Gastroesophageal sphincter (tissue), 4 donors: ENCODE measurements at regions not wholly inside any gene's neighbourhood (a gene's known extent, or its start where the extent isn't known, plus 50 kb on each side); places are given as distances from the start of the nearest gene placed in this dataset.
A peak's percentile ranks its signal among the peaks of the same experiment; 100 is the strongest.

Experiments used
- ATAC-seq: fragments of 150-250 bp; one replicate; pipeline ENCODE4 v1.9.1; 2016; ENCODE audit warnings: mild to moderate bottlenecking, moderate library complexity
- H3K27ac ChIP-seq, 4 donors: fragments of 200-600 bp; sonication (generic) in 3 of 4; 1 replicate in 3 of 4; 2 replicates in 1 of 4; pipeline ENCODE4 v1.5.1; 2016 to 2019
- H3K27me3 ChIP-seq: fragments of 200-600 bp; sonication (generic); one replicate; pipeline ENCODE4 v1.5.1; 2019
- H3K36me3 ChIP-seq, 2 donors: fragments of 200-600 bp; sonication (generic); one replicate each; pipeline ENCODE4 v1.5.1; 2019; ENCODE audit warnings: control low read depth in 1 of 2
- H3K4me1 ChIP-seq, 3 donors: fragments of 200-600 bp; sonication (generic); 1 replicate in 2 of 3; 2 replicates in 1 of 3; pipeline ENCODE4 v1.5.1; 2016 to 2019; ENCODE audit warnings: control low read depth in 2 of 3
- H3K4me3 ChIP-seq, 2 donors: fragments of 200-600 bp; sonication (generic); one replicate each; pipeline ENCODE4 v1.5.1; 2019; ENCODE audit warnings: mild to moderate bottlenecking in 1 of 2, moderate library complexity in 1 of 2
- H3K9me3 ChIP-seq, 3 donors: fragments of 200-600 bp; sonication (generic); one replicate each; pipeline ENCODE4 v1.5.1; 2017 to 2019; ENCODE audit warnings: control low read depth in 2 of 3
- EP300 ChIP-seq: sonication (generic); formaldehyde crosslinking; IDR thresholded peaks from one replicate; pipeline ENCODE4 v1.6.1; 2017; ENCODE audit warnings: antibody characterized with exemption, mild to moderate bottlenecking
- POLR2A ChIP-seq, 2 donors: fragments of 450-650 bp; IDR thresholded peaks; one replicate each; pipeline ENCODE4 v1.6.1; 2017; ENCODE audit warnings: antibody characterized with exemption in 2 of 2, mild to moderate bottlenecking in 2 of 2, moderate library complexity in 1 of 2
- POLR2AphosphoS5 ChIP-seq: sonication (generic); formaldehyde crosslinking; IDR thresholded peaks from one replicate; pipeline ENCODE4 v1.6.1; 2017; ENCODE audit warnings: antibody characterized with exemption
- WGBS, 2 donors: methylation state at CpG; one replicate each; pipeline ENCODE4 v1.1.5; 2018; ENCODE audit warnings: low coverage in 1 of 2; 5-methylcytosine and 5-hydroxymethylcytosine counted together
- TF ChIP-seq, protein P1 (sequence below), 4 experiments: fragments of 200-600 bp in 2 of 4; fragments of 450-650 bp in 2 of 4; sonication (generic) in 1 of 4; IDR thresholded peaks; one replicate each; pipeline ENCODE4 v1.5.1; 2017 to 2019; ENCODE audit warnings: antibody characterized with exemption in 4 of 4, mild to moderate bottlenecking in 2 of 4, moderate library complexity in 2 of 4

DNA sequence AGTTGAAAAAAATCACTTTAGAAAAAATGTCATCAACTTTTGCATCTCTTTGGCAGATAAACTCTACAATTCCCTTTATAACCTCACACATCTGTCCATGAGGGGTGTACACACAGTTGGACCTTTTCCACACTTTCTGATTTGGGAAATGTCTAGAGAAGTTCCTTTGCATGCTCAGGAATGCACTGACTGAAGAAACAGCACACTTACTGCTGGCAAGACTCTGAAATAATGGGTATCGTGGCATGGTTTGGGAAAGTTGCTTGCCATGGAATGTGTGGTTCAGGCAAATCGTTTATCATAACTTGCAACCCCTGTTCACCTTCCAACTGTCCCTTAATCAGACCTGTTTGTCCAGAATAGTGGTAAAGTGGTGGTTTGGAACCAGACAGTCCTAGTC is 135.3 kb upstream of the TGFBR2 start:
- no peaks in the 10 kb centered on the region for H3K27me3 ChIP-seq
- ATAC-seq = no peak
- WGBS, 2 donors = 8% methylated on average over 2 of the region's 2 CpGs; no CpG with 5 or more reads in 1 of the 2 donors
- H3K4me1 ChIP-seq = peaks cover 5 to 36% (median 6%) of the 10 kb centered on the region in 3 donors
- H3K36me3 ChIP-seq = no peaks in the 10 kb centered on the region
- TF ChIP-seq, protein P1, sequence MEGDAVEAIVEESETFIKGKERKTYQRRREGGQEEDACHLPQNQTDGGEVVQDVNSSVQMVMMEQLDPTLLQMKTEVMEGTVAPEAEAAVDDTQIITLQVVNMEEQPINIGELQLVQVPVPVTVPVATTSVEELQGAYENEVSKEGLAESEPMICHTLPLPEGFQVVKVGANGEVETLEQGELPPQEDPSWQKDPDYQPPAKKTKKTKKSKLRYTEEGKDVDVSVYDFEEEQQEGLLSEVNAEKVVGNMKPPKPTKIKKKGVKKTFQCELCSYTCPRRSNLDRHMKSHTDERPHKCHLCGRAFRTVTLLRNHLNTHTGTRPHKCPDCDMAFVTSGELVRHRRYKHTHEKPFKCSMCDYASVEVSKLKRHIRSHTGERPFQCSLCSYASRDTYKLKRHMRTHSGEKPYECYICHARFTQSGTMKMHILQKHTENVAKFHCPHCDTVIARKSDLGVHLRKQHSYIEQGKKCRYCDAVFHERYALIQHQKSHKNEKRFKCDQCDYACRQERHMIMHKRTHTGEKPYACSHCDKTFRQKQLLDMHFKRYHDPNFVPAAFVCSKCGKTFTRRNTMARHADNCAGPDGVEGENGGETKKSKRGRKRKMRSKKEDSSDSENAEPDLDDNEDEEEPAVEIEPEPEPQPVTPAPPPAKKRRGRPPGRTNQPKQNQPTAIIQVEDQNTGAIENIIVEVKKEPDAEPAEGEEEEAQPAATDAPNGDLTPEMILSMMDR (IDR thresholded peaks at IDR 0.05) = no peak
- TF ChIP-seq EP300 = no peak
- no peak for TF ChIP-seq POLR2AphosphoS5
- no peak for TF ChIP-seq POLR2A (IDR thresholded peaks at IDR 0.05)
- H3K27ac ChIP-seq = peak overlapping the region; percentile 22 to 68 (median 54)
- no peaks in the 10 kb centered on the region for H3K9me3 ChIP-seq
- no peak overlapping the region for H3K4me3 ChIP-seq

DNA sequence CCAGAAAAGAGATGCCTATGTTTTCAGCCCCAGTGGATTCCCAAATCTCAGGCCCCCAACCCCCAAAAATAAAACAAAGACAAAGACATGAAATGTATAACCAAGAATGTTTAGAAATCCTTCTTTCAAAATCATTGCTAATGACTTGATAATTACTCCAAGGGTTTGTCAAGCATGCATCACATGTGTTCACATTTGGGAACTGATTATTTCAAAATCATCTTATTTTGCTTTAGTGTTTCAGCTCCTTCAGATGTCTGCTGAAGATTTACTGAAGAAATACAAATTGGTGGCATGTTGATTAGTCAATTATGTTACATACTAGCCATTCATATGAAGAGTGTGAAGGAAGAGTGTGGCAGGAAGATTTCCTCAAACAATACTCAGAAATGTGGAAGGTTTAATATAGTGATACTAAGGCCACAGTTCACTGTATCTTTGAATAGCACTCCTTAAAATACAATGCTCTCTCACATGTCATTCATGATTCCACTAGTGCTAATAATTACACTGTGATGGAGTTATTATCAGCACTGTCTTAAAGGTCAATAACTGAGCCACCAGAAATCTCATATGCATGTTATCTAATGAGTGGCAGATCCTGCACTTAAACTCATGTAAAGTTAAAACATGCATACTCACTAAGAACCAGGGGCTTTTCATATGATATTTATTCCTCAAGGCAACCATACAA is 134.5 kb upstream of the TGFBR2 start:
- Histone ChIP-seq H3K9me3 (no peaks in the 10 kb centered on the region), H3K36me3 (no peaks in the 10 kb centered on the region), H3K27me3 (no peaks in the 10 kb centered on the region), H3K4me1 (peaks cover 5 to 40% (median 6%) of the 10 kb centered on the region in 3 donors), H3K4me3 (no peak overlapping the region), H3K27ac (peak overlapping the region; percentile 10 to 68 (median 35))
- ATAC-seq = no peak
- no peak for TF ChIP-seq POLR2AphosphoS5
- no peak for TF ChIP-seq POLR2A (IDR thresholded peaks at IDR 0.05)
- TF ChIP-seq EP300 = no peak
- TF ChIP-seq, protein P1 (IDR thresholded peaks at IDR 0.05) = no peak

DNA sequence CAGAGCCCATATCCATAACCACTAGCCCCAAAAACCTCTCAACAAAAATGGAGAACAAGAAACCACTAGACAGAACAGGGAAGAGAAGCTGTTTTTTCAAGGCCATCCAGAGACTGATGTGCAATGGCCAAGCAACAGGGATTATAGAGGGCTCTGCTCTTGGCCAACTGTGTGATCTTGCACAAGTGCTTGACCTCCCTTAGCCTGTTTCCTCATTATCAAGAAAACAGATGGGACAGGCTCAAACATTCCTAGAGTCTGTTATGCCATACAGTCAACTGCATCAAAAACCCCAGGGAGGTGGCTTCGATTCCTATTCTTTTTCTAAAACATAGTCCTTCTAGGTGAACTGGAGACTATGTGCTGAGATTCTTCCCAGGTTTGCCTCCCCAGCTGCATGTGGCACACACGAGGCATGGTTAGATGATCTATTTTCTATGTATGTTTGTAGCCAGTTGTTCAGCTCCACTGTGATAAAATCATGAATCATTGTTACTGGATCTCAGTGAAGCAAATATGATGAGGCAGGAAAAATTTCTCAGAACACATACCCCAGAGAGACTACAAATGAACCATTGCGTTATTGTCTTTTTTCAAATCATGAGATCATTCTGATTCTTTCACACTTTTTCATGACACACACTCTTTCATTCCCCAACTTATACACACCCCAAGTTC is 132.9 kb upstream of the TGFBR2 start:
- Histone ChIP-seq H3K27me3 (no peaks in the 10 kb centered on the region), H3K4me3 (no peak overlapping the region), H3K4me1 (peaks cover 5 to 48% (median 6%) of the 10 kb centered on the region in 3 donors), H3K9me3 (no peaks in the 10 kb centered on the region), H3K27ac (peak overlapping the region in 3 of 4 donors; percentile 50 to 68 (median 53)), H3K36me3 (no peaks in the 10 kb centered on the region)
- WGBS, 2 donors = 65 to 78% methylated on average over 3 of the region's 3 CpGs
- ATAC-seq = peak; percentile 92
- TF ChIP-seq, protein P1 (IDR thresholded peaks at IDR 0.05) = no peak
- peak; percentile 74 for TF ChIP-seq POLR2AphosphoS5

DNA sequence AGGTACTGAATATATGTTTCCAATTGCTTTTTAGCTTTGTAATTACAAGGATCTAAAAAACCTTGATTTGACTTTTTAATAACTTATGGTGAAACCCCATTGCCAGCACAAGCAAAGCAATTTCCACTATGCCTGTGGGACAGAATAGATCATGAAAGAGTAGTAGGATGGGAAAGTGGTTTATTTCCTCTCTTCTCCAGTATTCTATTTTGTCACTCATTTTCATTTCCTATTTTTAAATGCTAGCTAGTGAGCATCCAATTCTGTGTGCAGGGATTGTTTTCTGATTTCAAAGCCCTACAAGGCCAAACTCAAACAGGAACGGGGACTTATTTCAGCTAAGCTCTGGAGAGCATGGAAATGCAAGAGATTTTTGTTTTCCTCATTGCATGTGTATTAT is 132.0 kb upstream of the TGFBR2 start:
- Histone ChIP-seq H3K27ac (peak overlapping the region; percentile 29 to 68 (median 52)), H3K27me3 (no peaks in the 10 kb centered on the region)
- ATAC-seq = no peak

More for the DNA sequence above, 132.0 kb upstream of the TGFBR2 start:
- Histone ChIP-seq H3K36me3 (no peaks in the 10 kb centered on the region), H3K4me1 (peaks cover 5 to 50% (median 6%) of the 10 kb centered on the region in 3 donors), H3K4me3 (no peak overlapping the region), H3K9me3 (no peaks in the 10 kb centered on the region)
- 92 to 100% methylated on average over 1 of the region's 1 CpG for WGBS, 2 donors
- TF ChIP-seq POLR2AphosphoS5 (no peak), POLR2A (IDR thresholded peaks at IDR 0.05) (no peak), EP300 (no peak)
- TF ChIP-seq, protein P1 (IDR thresholded peaks at IDR 0.05) = no peak
